22Rv1 (cell line): ENCODE measurements at regions not wholly inside any gene's neighbourhood (a gene's known extent, or its start where the extent isn't known, plus 50 kb on each side); places are given as distances from the start of the nearest gene placed in this dataset.

Experiments used
- H3K27ac ChIP-seq: fragments of 450-650 bp; 2 replicates; pipeline ENCODE4 v1.5.1; 2017
- CTCF ChIP-seq: fragments of 450-650 bp; IDR thresholded peaks from 2 replicates; pipeline ENCODE4 v1.5.1; 2017; ENCODE audit warnings: mild to moderate bottlenecking
- ZFX ChIP-seq: fragments of 450-650 bp; IDR thresholded peaks from 2 replicates; pipeline ENCODE4 v1.6.1; 2017; ENCODE audit warnings: antibody characterized with exemption, borderline replicate concordance

- no peak overlapping the region for H3K27ac ChIP-seq
- TF ChIP-seq CTCF (no peak), ZFX (no peak)
Measured at GRCh38 chr3:168472783-168473182, 377.1 kb upstream of the GOLIM4 start.

GRCh38 chr3:168470380-168470779 lies 374.7 kb upstream of the GOLIM4 start:
- H3K27ac ChIP-seq = no peak overlapping the region
- TF ChIP-seq CTCF (no peak), ZFX (no peak)

GRCh38 chr3:168469436-168469835 lies 373.7 kb upstream of the GOLIM4 start:
- TF ChIP-seq CTCF (no peak), ZFX (no peak)
- H3K27ac ChIP-seq = no peak overlapping the region

- no peak overlapping the region for H3K27ac ChIP-seq
- no peak for TF ChIP-seq ZFX
- TF ChIP-seq CTCF = peak; percentile 67
Measured at GRCh38 chr3:168467115-168467714, 371.5 kb upstream of the GOLIM4 start.

- TF ChIP-seq CTCF (no peak), ZFX (no peak)
- H3K27ac ChIP-seq = no peak overlapping the region
Measured at GRCh38 chr3:168461793-168462192, 366.1 kb upstream of the GOLIM4 start.

- no peak overlapping the region for H3K27ac ChIP-seq
- no peak for TF ChIP-seq CTCF
- TF ChIP-seq ZFX = no peak
Measured at GRCh38 chr3:168459226-168459784, 363.6 kb upstream of the GOLIM4 start.

- TF ChIP-seq ZFX (no peak), CTCF (no peak)
- no peak overlapping the region for H3K27ac ChIP-seq
Measured at GRCh38 chr3:168457954-168458539, 362.3 kb upstream of the GOLIM4 start.
